A549 (cell line): ENCODE measurements at regions not wholly inside any gene's neighbourhood (a gene's known extent, or its start where the extent isn't known, plus 50 kb on each side); places are given as distances from the start of the nearest gene placed in this dataset.

Source experiments
- FOSL2 ChIP-seq, 2 experiments: fragments of 450-650 bp in 1 of 2; fragments of >200 bp in 1 of 2; sonication (Bioruptor Twin) in 1 of 2; formaldehyde crosslinking; IDR thresholded peaks; 2 replicates each; pipeline versions ENCODE4 v1.5.0 to v1.6.1; 2016 to 2020; ENCODE audit warnings: mild to moderate bottlenecking in 1 of 2, moderate library complexity in 1 of 2
- FOXS1 ChIP-seq: fragments of 250-450 bp; sonication (Bioruptor Pico); IDR thresholded peaks from 2 replicates; pipeline ENCODE4 v1.5.0; 2020; ENCODE audit warnings: mild to moderate bottlenecking, moderate library complexity
- POLR2A ChIP-seq: IDR thresholded peaks from 2 replicates; pipeline ENCODE4 v1.6.1; 2012; ENCODE audit warnings: mild to moderate bottlenecking, low read length
- RAD21 ChIP-seq, 2 experiments: fragments of >200 bp in 1 of 2; sonication (Bioruptor Twin) in 1 of 2; formaldehyde crosslinking in 1 of 2; IDR thresholded peaks in 1 of 2; conservative IDR thresholded peaks in 1 of 2; 2 replicates in 1 of 2; 3 replicates in 1 of 2; pipeline ENCODE4 v1.6.1; 2012 to 2018; ENCODE audit warnings: inconsistent platforms in 1 of 2
- TF ChIP-seq, protein P1 (sequence below): fragments of >200 bp; sonication (Bioruptor Twin); formaldehyde crosslinking; IDR thresholded peaks from 3 replicates; pipeline ENCODE4 v1.5.1; 2016
- TF ChIP-seq, protein P2 (sequence below): IDR thresholded peaks from 2 replicates; pipeline ENCODE4 v1.6.1; 2012; ENCODE audit warnings: low read depth, borderline replicate concordance

DNA sequence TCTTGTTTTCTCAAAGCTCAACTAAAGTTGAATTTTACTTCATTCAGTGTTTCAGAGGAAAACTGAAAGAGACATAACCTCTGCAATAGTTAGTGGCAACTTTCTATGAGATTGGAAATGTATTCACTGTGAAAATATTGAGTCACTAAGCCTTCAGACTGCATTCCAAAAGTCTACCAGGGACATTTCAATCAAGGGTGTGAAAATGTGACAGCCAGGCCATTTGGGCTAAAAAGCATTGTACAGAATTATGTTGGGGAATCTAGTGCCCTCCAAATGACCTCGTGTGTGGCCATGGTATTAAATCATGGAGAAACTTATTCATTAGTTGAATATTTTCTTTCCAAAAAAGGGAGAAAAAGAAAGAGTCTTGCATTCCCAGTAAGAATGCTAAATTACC is 251.9 kb downstream of the GRB14 start:
- no peak for TF ChIP-seq POLR2A
- TF ChIP-seq FOSL2 (IDR thresholded peaks at IDR 0.05), result no peak
- TF ChIP-seq FOSL2 (CRISPR knock-in tag; IDR thresholded peaks at IDR 0.05), result no peak
- TF ChIP-seq, protein P1, sequence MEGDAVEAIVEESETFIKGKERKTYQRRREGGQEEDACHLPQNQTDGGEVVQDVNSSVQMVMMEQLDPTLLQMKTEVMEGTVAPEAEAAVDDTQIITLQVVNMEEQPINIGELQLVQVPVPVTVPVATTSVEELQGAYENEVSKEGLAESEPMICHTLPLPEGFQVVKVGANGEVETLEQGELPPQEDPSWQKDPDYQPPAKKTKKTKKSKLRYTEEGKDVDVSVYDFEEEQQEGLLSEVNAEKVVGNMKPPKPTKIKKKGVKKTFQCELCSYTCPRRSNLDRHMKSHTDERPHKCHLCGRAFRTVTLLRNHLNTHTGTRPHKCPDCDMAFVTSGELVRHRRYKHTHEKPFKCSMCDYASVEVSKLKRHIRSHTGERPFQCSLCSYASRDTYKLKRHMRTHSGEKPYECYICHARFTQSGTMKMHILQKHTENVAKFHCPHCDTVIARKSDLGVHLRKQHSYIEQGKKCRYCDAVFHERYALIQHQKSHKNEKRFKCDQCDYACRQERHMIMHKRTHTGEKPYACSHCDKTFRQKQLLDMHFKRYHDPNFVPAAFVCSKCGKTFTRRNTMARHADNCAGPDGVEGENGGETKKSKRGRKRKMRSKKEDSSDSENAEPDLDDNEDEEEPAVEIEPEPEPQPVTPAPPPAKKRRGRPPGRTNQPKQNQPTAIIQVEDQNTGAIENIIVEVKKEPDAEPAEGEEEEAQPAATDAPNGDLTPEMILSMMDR, result no peak
- TF ChIP-seq FOXS1 (CRISPR knock-in tag), result no peak
- TF ChIP-seq, protein P2, sequence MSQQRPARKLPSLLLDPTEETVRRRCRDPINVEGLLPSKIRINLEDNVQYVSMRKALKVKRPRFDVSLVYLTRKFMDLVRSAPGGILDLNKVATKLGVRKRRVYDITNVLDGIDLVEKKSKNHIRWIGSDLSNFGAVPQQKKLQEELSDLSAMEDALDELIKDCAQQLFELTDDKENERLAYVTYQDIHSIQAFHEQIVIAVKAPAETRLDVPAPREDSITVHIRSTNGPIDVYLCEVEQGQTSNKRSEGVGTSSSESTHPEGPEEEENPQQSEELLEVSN, result no peak
- no peak for TF ChIP-seq RAD21 (conservative IDR thresholded peaks at IDR 0.05 in 1 of 2, IDR thresholded peaks at IDR 0.05 in 1 of 2)
